ENCODE measurements at regions not wholly inside any gene's neighbourhood (a gene's known extent, or its start where the extent isn't known, plus 50 kb on each side); places are given as distances from the start of the nearest gene placed in this dataset.

- TF ChIP-seq, protein P1, sequence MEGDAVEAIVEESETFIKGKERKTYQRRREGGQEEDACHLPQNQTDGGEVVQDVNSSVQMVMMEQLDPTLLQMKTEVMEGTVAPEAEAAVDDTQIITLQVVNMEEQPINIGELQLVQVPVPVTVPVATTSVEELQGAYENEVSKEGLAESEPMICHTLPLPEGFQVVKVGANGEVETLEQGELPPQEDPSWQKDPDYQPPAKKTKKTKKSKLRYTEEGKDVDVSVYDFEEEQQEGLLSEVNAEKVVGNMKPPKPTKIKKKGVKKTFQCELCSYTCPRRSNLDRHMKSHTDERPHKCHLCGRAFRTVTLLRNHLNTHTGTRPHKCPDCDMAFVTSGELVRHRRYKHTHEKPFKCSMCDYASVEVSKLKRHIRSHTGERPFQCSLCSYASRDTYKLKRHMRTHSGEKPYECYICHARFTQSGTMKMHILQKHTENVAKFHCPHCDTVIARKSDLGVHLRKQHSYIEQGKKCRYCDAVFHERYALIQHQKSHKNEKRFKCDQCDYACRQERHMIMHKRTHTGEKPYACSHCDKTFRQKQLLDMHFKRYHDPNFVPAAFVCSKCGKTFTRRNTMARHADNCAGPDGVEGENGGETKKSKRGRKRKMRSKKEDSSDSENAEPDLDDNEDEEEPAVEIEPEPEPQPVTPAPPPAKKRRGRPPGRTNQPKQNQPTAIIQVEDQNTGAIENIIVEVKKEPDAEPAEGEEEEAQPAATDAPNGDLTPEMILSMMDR (IDR thresholded peaks at IDR 0.05), result no peak
- TF ChIP-seq EP300 (IDR thresholded peaks at IDR 0.05; ENCODE audit: low read depth) (no peak), POLR2A (IDR thresholded peaks at IDR 0.05) (no peak), POLR2AphosphoS5 (IDR thresholded peaks at IDR 0.05) (no peak)
Measured at GRCh38 chr9:1155602-1156001, 105.4 kb downstream of the DMRT2 start.

Data from transverse colon (tissue), 4 donors.